ENCODE measurements at regions not wholly inside any gene's neighbourhood (a gene's known extent, or its start where the extent isn't known, plus 50 kb on each side); places are given as distances from the start of the nearest gene placed in this dataset.

GRCh38 chr15:38093931-38094330 lies 158.7 kb upstream of the SPRED1 start:
- TF ChIP-seq POLR2A (IDR thresholded peaks at IDR 0.05; ENCODE audit: low read depth, low read length) (no peak), POLR2AphosphoS5 (IDR thresholded peaks at IDR 0.05; ENCODE audit: low read depth, low read length) (no peak), POU2F2 (IDR thresholded peaks at IDR 0.05; ENCODE audit: low read depth, low read length) (no peak), SPI1 (IDR thresholded peaks at IDR 0.05; ENCODE audit: low read depth, low read length) (no peak), TAF1 (IDR thresholded peaks at IDR 0.05; ENCODE audit: low read depth, low read length) (no peak)

Data from GM12891 (cell line).